ENCODE measurements at regions not wholly inside any gene's neighbourhood (a gene's known extent, or its start where the extent isn't known, plus 50 kb on each side); places are given as distances from the start of the nearest gene placed in this dataset.

GRCh38 chr7:51645702-51646298, 329.2 kb upstream of the COBL start:
- Histone ChIP-seq H3K27me3 (no peaks in the 10 kb centered on the region), H3K9ac (no peak overlapping the region), H3K27ac (no peak overlapping the region), H2AFZ (replicated peaks) (peak overlapping the region; percentile 58), H3K36me3 (no peaks in the 10 kb centered on the region), H3F3A (ENCODE audit: low read depth) (no peaks in the 10 kb centered on the region), H4K20me1 (ENCODE audit: low read depth) (no peaks in the 10 kb centered on the region), H3K4me2 (no peak overlapping the region), H3K9me3 (ENCODE audit: low read depth) (no peaks in the 10 kb centered on the region), H3K4me3 (no peak overlapping the region), H3K79me2 (ENCODE audit: low read depth) (no peaks in the 10 kb centered on the region), H3K4me1 (peaks cover 7% of the 10 kb centered on the region)
- Mint-ChIP-seq H3K4me3 (peak overlapping the region; percentile 14), H3K27ac (peak overlapping the region; percentile 2), H3K27me3 (ENCODE audit: insufficient read depth, low read depth) (peaks cover 8% of the 10 kb centered on the region), H3K9me3 (peaks cover 9% of the 10 kb centered on the region), H3K4me1 (peaks cover 8% of the 10 kb centered on the region), H3K36me3 (peaks cover 1% of the 10 kb centered on the region)
- DNase-seq (ENCODE audit: low spot score): no peak
- TF ChIP-seq EZH2phosphoT487 (IDR thresholded peaks at IDR 0.05) (no peak), EZH2 (IDR thresholded peaks at IDR 0.05) (no peak)
- TF ChIP-seq, protein P1, sequence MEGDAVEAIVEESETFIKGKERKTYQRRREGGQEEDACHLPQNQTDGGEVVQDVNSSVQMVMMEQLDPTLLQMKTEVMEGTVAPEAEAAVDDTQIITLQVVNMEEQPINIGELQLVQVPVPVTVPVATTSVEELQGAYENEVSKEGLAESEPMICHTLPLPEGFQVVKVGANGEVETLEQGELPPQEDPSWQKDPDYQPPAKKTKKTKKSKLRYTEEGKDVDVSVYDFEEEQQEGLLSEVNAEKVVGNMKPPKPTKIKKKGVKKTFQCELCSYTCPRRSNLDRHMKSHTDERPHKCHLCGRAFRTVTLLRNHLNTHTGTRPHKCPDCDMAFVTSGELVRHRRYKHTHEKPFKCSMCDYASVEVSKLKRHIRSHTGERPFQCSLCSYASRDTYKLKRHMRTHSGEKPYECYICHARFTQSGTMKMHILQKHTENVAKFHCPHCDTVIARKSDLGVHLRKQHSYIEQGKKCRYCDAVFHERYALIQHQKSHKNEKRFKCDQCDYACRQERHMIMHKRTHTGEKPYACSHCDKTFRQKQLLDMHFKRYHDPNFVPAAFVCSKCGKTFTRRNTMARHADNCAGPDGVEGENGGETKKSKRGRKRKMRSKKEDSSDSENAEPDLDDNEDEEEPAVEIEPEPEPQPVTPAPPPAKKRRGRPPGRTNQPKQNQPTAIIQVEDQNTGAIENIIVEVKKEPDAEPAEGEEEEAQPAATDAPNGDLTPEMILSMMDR (IDR thresholded peaks at IDR 0.05): no peak

DNA sequence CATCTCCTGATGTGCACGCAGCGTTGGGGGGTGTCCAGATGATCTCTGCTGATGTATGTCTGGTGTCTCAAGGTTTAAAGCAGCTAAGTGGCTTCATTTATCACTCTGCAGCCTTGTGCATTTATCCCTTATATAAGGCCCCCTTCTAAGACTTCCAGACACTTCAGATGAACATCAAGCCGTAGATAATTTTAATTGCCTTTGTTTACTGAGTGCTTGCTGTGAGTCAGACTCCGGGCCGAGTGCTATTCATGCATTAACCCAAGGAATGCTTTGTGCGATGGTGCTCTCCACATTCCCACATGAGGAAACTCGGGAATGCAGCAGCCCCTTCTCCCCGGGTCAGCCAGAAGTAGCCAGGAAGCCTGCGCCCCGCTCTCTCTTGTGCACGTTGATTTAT, 328.6 kb upstream of the COBL start:
- Histone ChIP-seq H3K4me1 (peaks cover 7% of the 10 kb centered on the region), H3F3A (ENCODE audit: low read depth) (no peaks in the 10 kb centered on the region), H3K27ac (no peak overlapping the region), H2AFZ (replicated peaks) (peak overlapping the region; percentile 58), H3K9ac (no peak overlapping the region), H3K4me3 (no peak overlapping the region), H3K9me3 (ENCODE audit: low read depth) (no peaks in the 10 kb centered on the region), H3K27me3 (no peaks in the 10 kb centered on the region), H3K79me2 (ENCODE audit: low read depth) (no peaks in the 10 kb centered on the region), H3K4me2 (no peak overlapping the region), H4K20me1 (ENCODE audit: low read depth) (no peaks in the 10 kb centered on the region), H3K36me3 (no peaks in the 10 kb centered on the region)
- DNase-seq (ENCODE audit: low spot score): peak; percentile 60
- TF ChIP-seq, protein P1 (IDR thresholded peaks at IDR 0.05): no peak
- TF ChIP-seq EZH2phosphoT487 (IDR thresholded peaks at IDR 0.05) (no peak), EZH2 (IDR thresholded peaks at IDR 0.05) (no peak)
- Mint-ChIP-seq H3K9me3 (peaks cover 9% of the 10 kb centered on the region), H3K4me3 (no peak overlapping the region), H3K36me3 (peaks cover 1% of the 10 kb centered on the region), H3K4me1 (peaks cover 13% of the 10 kb centered on the region), H3K27me3 (ENCODE audit: insufficient read depth, low read depth) (peaks cover 8% of the 10 kb centered on the region), H3K27ac (no peak overlapping the region)

- Mint-ChIP-seq H3K4me3 (no peak overlapping the region), H3K9me3 (peaks cover 9% of the 10 kb centered on the region), H3K36me3 (peaks cover 1% of the 10 kb centered on the region)
Observed at GRCh38 chr7:51644216-51644615, 327.6 kb upstream of the COBL start.

GRCh38 chr7:51640841-51641240, 324.2 kb upstream of the COBL start:
- TF ChIP-seq, protein P1 (IDR thresholded peaks at IDR 0.05): no peak
- no peak for TF ChIP-seq EZH2 (IDR thresholded peaks at IDR 0.05)
- TF ChIP-seq EZH2phosphoT487 (IDR thresholded peaks at IDR 0.05): no peak
- no peak overlapping the region for H3K27ac ChIP-seq
- H3K36me3 Mint-ChIP-seq: peaks cover under 1% of the 10 kb centered on the region
- no peak for DNase-seq (ENCODE audit: low spot score)
- H4K20me1 ChIP-seq (ENCODE audit: low read depth): no peaks in the 10 kb centered on the region
- H3K4me2 ChIP-seq: no peak overlapping the region
- H3K4me1 Mint-ChIP-seq: peaks cover 27% of the 10 kb centered on the region
- H3K27ac Mint-ChIP-seq: peak overlapping the region; percentile 70
- no peaks in the 10 kb centered on the region for H3K27me3 ChIP-seq
- H3K9ac ChIP-seq: no peak overlapping the region
- H3F3A ChIP-seq (ENCODE audit: low read depth): no peaks in the 10 kb centered on the region
- no peaks in the 10 kb centered on the region for H3K79me2 ChIP-seq (ENCODE audit: low read depth)
- H2AFZ ChIP-seq (replicated peaks): no peak overlapping the region
- peak overlapping the region; percentile 31 for H3K4me3 Mint-ChIP-seq
- peaks cover 11% of the 10 kb centered on the region for H3K27me3 Mint-ChIP-seq (ENCODE audit: insufficient read depth, low read depth)
- no peaks in the 10 kb centered on the region for H3K9me3 ChIP-seq (ENCODE audit: low read depth)
- no peaks in the 10 kb centered on the region for H3K36me3 ChIP-seq
- H3K4me3 ChIP-seq: no peak overlapping the region
- peaks cover under 1% of the 10 kb centered on the region for H3K4me1 ChIP-seq
- H3K9me3 Mint-ChIP-seq: peaks cover under 1% of the 10 kb centered on the region

More at GRCh38 chr7:51644216-51644615, 327.6 kb upstream of the COBL start:
- Histone ChIP-seq H3K9me3 (ENCODE audit: low read depth) (no peaks in the 10 kb centered on the region), H3K4me1 (peaks cover 7% of the 10 kb centered on the region), H3K36me3 (no peaks in the 10 kb centered on the region), H3K9ac (no peak overlapping the region), H2AFZ (replicated peaks) (no peak overlapping the region), H3F3A (ENCODE audit: low read depth) (no peaks in the 10 kb centered on the region), H3K4me3 (no peak overlapping the region), H3K4me2 (no peak overlapping the region), H3K79me2 (ENCODE audit: low read depth) (no peaks in the 10 kb centered on the region), H3K27ac (no peak overlapping the region), H3K27me3 (no peaks in the 10 kb centered on the region), H4K20me1 (ENCODE audit: low read depth) (no peaks in the 10 kb centered on the region)
- Mint-ChIP-seq H3K4me1 (peaks cover 20% of the 10 kb centered on the region), H3K27me3 (ENCODE audit: insufficient read depth, low read depth) (peaks cover 8% of the 10 kb centered on the region), H3K27ac (no peak overlapping the region)
- TF ChIP-seq EZH2 (IDR thresholded peaks at IDR 0.05): no peak
- DNase-seq (ENCODE audit: low spot score): no peak

Measured in neural progenitor cell (in vitro differentiated cells).